SK-N-MC (cell line): ENCODE measurements at regions not wholly inside any gene's neighbourhood (a gene's known extent, or its start where the extent isn't known, plus 50 kb on each side); places are given as distances from the start of the nearest gene placed in this dataset.

Source experiments
- EZH2 ChIP-seq: fragments of 200-600 bp; sonication (generic); IDR thresholded peaks from one replicate; pipeline ENCODE4 v1.6.1; 2017; ENCODE audit warnings: antibody characterized with exemption
- POLR2AphosphoS5 ChIP-seq: IDR thresholded peaks from 2 replicates; pipeline ENCODE4 v1.6.1; 2012; ENCODE audit warnings: mild to moderate bottlenecking, low read depth, low read length, borderline replicate concordance

DNA sequence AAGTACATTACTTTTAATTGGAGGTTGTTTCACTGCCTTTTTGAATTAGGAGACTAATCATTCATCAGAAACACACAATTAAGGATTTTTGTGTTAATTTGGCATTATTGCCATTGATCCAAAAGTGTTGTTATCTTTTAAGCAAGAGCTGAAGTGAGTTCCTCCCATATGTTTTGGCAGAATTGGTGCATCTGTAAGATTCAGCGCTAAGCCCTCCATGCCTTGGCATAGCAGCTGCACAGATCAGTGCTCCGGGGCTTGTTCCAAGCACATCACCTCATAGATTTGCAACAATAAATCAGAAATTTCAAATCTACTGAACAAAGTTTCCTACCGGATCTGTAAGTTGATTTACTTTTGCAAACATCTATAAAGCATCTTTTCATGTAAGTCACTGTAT, 106.8 kb upstream of the PHACTR1 start:
- TF ChIP-seq EZH2 (no peak), POLR2AphosphoS5 (no peak)
